KMS-11 (cell line): ENCODE measurements at regions not wholly inside any gene's neighbourhood (a gene's known extent, or its start where the extent isn't known, plus 50 kb on each side); places are given as distances from the start of the nearest gene placed in this dataset.

Experiments used
- H2AFZ ChIP-seq: fragments of 200-600 bp; sonication (generic); 2 replicates; pipeline ENCODE4 v1.6.1; 2016; ENCODE audit warnings: antibody characterized with exemption, mixed run types, low read depth
- H3K27ac ChIP-seq: fragments of 200-600 bp; sonication (generic); 2 replicates; pipeline ENCODE4 v1.6.1; 2016; ENCODE audit warnings: mild to moderate bottlenecking, mixed run types
- H3K27me3 ChIP-seq: fragments of 200-600 bp; sonication (generic); 2 replicates; pipeline ENCODE4 v1.6.1; 2017; ENCODE audit warnings: mild to moderate bottlenecking, low read depth, mixed run types, moderate library complexity; ENCODE audit not compliant: insufficient read depth
- H3K36me3 ChIP-seq: fragments of 200-600 bp; sonication (generic); 2 replicates; pipeline ENCODE4 v1.6.1; 2017; ENCODE audit warnings: mild to moderate bottlenecking, mixed run types; ENCODE audit not compliant: insufficient read depth
- H3K4me1 ChIP-seq: fragments of 200-600 bp; sonication (generic); 2 replicates; pipeline ENCODE4 v1.6.1; 2016; ENCODE audit warnings: mild to moderate bottlenecking, low read depth, mixed run types; ENCODE audit not compliant: poor library complexity, severe bottlenecking
- H3K4me2 ChIP-seq: fragments of 200-600 bp; sonication (generic); 2 replicates; pipeline ENCODE4 v1.7.0; 2016; ENCODE audit warnings: mild to moderate bottlenecking, mixed run types
- H3K4me3 ChIP-seq: fragments of 200-600 bp; sonication (generic); IDR thresholded peaks from 2 replicates; pipeline ENCODE4 v1.6.1; 2017; ENCODE audit warnings: low read depth, low read length, mixed read lengths; ENCODE audit not compliant: insufficient read depth
- H3K79me2 ChIP-seq: fragments of 200-600 bp; sonication (generic); 2 replicates; pipeline ENCODE4 v1.6.1; 2016; ENCODE audit warnings: low read depth, mixed run types; ENCODE audit not compliant: insufficient read depth
- H3K9ac ChIP-seq: fragments of 200-600 bp; sonication (generic); 2 replicates; pipeline ENCODE4 v1.6.1; 2016; ENCODE audit warnings: mild to moderate bottlenecking, mixed run types
- H4K20me1 ChIP-seq: fragments of 200-600 bp; sonication (generic); 2 replicates; pipeline ENCODE4 v1.6.1; 2016; ENCODE audit warnings: mild to moderate bottlenecking, mixed run types; ENCODE audit not compliant: insufficient read depth
- CTCF ChIP-seq: fragments of 200-600 bp; sonication (generic); conservative IDR thresholded peaks from 2 replicates; pipeline ENCODE4 v1.6.1; 2017; ENCODE audit warnings: low read depth, mild to moderate bottlenecking, antibody characterized with exemption, low read length, moderate library complexity, mixed read lengths

- no peaks in the 10 kb centered on the region for H3K36me3 ChIP-seq
- peak overlapping the region; percentile 16; the same call in 1 of the 2 replicates for H3K27ac ChIP-seq
- H3K4me3 ChIP-seq, result no peak overlapping the region
- H3K4me2 ChIP-seq, result peak overlapping the region; percentile 29
- H4K20me1 ChIP-seq, result no peaks in the 10 kb centered on the region
- H3K27me3 ChIP-seq, result no peaks in the 10 kb centered on the region
- H3K4me1 ChIP-seq, result peaks cover 22% of the 10 kb centered on the region
- TF ChIP-seq CTCF, result no peak
- H3K9ac ChIP-seq, result no peak overlapping the region
- no peaks in the 10 kb centered on the region for H3K79me2 ChIP-seq
- H2AFZ ChIP-seq, result peak overlapping the region; percentile 43
These were observed 199.0 kb upstream of the SOX9 start for GRCh38 chr17:71921796-71922195.

- Histone ChIP-seq H3K4me1 (peaks cover 22% of the 10 kb centered on the region), H3K4me3 (no peak overlapping the region), H3K36me3 (no peaks in the 10 kb centered on the region), H2AFZ (peak overlapping the region; percentile 43), H3K9ac (no peak overlapping the region), H3K27me3 (no peaks in the 10 kb centered on the region), H4K20me1 (no peaks in the 10 kb centered on the region), H3K79me2 (no peaks in the 10 kb centered on the region), H3K27ac (peak overlapping the region; percentile 16; the same call in 1 of the 2 replicates), H3K4me2 (peak overlapping the region; percentile 29; the same call in 1 of the 2 replicates)
- no peak for TF ChIP-seq CTCF
These were observed 198.4 kb upstream of the SOX9 start for GRCh38 chr17:71922439-71922838.

GRCh38 chr17:71926746-71927398, 193.9 kb upstream of the SOX9 start:
- no peaks in the 10 kb centered on the region for H3K36me3 ChIP-seq
- no peaks in the 10 kb centered on the region for H3K79me2 ChIP-seq
- H3K4me2 ChIP-seq, result no peak overlapping the region
- no peak overlapping the region for H3K9ac ChIP-seq
- no peak overlapping the region for H2AFZ ChIP-seq
- TF ChIP-seq CTCF, result no peak
- no peaks in the 10 kb centered on the region for H3K27me3 ChIP-seq
- H3K4me1 ChIP-seq, result peaks cover 14% of the 10 kb centered on the region
- no peaks in the 10 kb centered on the region for H4K20me1 ChIP-seq
- no peak overlapping the region for H3K27ac ChIP-seq
- H3K4me3 ChIP-seq, result no peak overlapping the region

- Histone ChIP-seq H3K4me2 (no peak overlapping the region), H3K9ac (no peak overlapping the region), H3K27ac (no peak overlapping the region), H3K36me3 (no peaks in the 10 kb centered on the region), H3K27me3 (no peaks in the 10 kb centered on the region), H3K4me1 (no peaks in the 10 kb centered on the region), H4K20me1 (no peaks in the 10 kb centered on the region), H2AFZ (no peak overlapping the region), H3K79me2 (no peaks in the 10 kb centered on the region), H3K4me3 (no peak overlapping the region)
- no peak for TF ChIP-seq CTCF
These were observed 187.5 kb upstream of the SOX9 start for GRCh38 chr17:71933306-71933705.
